GM11168 (cell line): ENCODE measurements at regions not wholly inside any gene's neighbourhood (a gene's known extent, or its start where the extent isn't known, plus 50 kb on each side); places are given as distances from the start of the nearest gene placed in this dataset.

ENCODE experiments used
- in situ Hi-C: fragments of 300-500 bp; cut with MboI; formaldehyde crosslinking; loops from one replicate; pipeline ENCODE4 v1.12.0; 2022; ENCODE audit warnings: low sequenced_read_pairs; ENCODE audit not compliant: unreplicated experiment

DNA sequence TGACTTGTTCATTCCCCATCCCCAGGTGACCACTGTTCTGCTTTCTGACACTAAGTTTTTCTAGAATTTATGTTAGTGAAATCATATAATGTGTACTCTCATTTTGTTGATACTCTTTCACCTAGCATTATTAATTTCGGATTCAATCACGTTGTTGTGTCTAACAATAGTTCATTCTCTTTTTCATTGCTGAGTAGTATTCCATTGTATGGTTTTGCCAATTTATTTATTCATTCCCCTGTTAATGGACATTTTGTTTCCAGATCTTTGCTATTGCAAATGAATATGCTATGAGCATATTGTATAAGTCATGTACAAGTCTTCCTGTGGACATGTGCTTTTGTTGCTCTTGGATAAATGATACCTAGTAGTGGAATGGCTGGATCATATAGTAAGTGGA, 146.4 kb downstream of the FAM204A start:
- in situ Hi-C loops, result no loop called here

DNA sequence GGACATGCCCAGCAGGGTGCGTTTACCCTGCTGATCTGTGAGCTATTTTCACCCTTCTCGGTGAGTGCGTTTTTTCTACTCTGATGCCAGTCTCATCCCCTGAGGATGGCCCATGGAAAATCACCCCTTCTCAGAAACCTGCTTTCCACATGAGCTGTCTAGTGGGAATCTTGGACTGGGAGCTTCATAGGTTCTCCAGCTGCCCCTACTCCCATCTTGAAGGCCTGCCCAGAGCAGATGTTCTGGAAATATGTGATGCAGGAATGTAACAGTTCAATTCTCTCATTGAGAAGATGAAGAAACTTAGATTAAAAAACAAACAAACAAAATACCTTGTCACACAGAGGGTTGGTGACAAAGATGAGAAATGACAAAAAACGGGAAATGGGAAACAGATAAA, 146.9 kb upstream of the RAB11FIP2 start:
- in situ Hi-C loops, result no loop called here

DNA sequence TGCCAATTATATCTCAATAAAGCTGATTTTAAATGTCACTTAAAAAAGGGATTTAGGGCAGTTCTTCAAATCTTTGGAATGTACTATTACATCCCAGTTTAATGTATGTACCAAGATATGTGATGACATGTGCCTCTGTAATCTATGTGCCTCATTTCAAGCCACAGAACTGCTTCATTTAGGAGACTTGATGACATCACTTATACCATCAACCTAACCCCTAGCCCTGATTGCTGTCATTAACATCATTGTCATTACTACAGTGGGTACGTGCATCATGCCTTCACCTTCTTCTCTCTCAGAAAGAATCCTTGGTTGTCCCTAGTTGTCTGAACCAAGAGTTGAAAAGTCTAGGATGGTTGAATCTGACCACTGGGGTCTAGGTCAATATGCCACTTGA, 134.3 kb upstream of the RAB11FIP2 start:
- in situ Hi-C loops, result no loop called here

DNA sequence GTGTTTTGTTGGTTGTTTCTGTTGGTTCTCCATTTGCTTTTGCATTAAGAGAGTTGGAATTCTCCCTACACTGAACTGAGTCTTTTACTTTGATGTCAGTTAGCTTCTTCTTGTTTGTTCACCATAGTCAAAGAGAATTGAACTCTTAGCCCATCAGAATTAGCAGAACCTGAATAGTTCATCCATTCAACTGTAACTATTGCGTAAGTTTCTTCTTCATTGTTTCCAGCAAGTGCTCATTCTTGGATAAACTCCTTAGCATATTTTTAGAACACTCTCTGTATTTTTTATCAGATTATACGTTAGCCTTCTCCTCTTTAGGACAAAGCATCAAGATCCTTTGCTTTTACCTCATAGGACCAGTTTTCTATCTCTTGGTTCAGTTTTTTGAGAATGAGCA, 128.4 kb upstream of the RAB11FIP2 start:
- in situ Hi-C loops, result no loop called here

DNA sequence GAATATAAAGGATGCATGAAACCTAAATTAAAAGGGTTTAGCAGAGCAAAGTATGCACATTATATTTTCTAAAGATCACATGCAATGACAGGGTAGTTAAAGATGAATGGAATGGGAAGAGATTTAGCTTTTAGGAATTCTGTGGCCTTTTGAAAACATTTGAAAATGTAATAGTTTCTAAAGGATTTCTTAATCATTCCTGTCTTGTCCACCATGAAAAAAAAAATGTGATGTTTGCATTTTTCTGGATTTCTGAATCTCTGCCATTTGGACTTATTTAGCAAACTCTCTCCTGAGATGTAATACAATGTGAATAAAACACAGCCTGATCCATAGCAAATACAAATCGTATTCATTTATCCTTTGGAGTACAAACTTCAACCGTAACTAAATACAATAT, 126.6 kb upstream of the RAB11FIP2 start:
- in situ Hi-C loops, result no loop called here

DNA sequence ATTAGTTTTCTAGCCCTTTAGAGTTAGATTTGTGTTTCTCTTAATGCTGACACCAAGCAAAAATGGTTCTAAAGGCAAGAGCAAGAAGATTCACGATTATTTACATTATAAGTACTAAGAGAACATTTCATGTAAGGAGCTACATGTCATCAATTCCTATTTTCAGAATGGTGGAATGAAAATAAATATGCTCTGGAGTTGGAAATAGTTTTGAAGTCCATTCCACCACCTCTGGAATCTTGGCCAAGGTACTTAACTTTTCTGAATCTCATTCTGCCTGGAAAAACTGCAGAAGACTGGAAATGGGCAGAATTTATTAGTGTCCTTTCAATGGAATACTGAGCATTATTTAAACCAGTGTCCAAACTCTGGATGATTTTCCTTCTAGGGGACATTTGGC, 125.1 kb upstream of the RAB11FIP2 start:
- in situ Hi-C loops, result no loop called here

DNA sequence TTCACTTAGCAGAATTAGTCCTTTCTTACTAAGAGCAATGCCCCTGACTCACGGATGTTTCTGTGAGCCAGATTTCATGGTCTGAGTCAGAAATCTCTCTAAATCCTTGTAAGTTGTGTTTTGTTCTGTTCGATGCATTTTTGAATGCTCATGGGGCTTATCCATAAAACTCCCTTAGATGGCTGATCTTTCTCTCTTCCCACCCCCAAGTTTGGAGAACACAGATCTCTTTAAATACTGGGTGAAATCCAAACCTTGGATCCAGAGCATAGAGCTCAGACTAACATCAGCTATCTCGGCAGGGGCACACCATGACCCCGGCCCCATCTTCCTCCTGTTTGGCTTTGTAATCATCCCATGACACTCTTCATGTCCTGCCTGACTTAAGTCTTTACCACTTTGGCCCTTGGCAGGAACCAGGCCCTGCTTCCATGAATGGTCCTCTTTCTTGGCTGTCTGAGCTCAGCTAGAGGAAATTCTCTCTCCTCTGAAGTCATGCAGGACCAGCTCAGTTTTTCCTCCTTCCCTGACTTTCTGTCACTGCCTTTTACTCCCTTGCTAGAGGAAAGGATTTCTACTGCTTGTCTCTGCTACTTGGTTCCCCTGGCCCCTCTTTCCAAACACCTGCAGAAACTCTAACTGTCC, 120.4 kb upstream of the RAB11FIP2 start:
- in situ Hi-C loops, result no loop called here

DNA sequence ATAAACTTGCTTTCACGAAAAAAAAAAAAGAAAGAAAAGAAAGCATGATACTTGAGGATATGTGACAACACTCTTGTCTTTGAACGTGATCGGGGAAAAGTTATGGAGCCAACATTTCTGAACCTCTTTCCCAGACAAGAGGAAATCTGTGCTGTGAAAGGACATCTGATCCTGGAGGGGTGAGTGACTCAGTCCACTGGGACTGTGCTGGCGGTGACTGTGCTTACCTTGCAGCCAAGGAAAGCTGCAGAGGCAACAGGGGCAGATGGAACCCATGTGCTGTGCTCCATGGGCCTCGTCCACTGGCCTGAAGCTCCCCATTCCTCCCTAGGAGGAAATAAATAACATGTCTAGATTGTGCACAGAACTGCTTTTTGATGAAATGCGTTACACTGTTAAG, 116.5 kb upstream of the RAB11FIP2 start:
- in situ Hi-C loops, result no loop called here

DNA sequence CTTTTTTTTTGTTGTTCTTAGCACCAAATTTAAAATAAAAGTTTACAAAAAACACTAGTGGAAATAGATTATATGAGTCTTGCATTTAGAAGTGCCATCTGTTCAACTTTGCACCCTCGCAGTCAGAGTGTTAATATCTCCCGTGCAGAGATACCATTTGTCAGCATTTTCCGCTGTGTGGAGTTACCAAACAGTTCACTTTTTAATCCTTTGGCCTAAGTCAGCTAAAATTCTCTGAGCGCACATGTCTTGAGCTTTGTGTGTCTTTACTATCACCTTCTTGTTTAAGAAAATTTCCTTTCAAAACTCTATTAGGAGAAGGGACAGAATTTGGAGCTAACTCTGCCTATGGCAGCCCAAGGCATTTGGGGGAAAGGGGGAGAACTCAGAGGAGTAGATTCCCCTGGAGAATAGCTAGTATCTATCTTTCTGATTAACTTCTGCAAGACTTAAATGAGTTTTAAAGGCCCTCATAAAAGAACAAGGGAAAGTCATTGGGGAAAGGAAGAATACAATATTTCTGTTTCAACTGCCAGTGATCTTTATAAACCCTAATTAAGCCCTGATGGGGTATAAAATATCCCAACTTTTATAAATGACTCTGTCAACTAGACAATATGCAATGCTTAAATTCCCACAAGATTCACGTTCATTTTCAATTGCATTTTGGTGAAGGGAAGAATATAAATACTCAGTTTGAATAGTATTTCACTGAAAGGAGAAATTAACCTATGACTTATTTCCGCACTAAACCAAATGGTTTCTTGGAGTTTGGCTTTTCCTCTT, 114.9 kb upstream of the RAB11FIP2 start:
- in situ Hi-C loops, result no loop called here

DNA sequence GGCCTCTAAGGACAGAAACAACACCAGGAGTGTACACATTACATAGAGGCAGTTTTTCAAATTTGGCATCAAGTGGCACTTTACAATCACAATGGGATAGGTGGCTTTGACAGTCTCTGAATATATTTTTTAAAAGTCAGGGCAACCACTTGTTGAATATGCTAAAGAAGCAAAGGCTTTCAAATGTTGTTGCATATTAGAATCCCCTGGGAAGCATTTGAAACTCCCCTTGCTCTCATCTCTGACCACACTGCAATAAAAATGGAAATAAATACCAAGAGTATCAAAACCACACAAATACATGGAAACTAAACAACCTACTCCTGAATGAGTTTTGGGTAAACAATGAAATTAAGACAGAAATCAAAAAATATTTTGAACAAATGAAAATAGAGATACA, 106.5 kb upstream of the RAB11FIP2 start:
- in situ Hi-C loops, result no loop called here

DNA sequence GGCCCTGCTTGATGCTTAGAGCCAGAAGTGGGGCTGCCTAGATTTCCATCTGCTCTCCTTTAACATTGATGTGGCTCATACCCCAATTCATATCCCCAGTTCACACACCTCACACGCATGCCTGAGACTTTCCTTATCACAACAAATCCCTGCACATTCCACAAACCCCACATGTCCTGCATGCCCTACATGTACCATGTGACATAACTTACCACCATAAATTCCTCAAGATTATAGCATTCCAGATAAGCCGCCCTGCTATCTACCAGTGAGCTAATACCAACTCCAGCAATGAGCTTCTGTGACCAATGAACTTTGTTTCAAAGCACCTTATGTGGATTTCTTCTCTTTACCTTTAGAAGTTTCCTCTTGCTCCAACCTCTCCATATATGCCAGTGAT, 104.7 kb upstream of the RAB11FIP2 start:
- in situ Hi-C loops, result no loop called here

DNA sequence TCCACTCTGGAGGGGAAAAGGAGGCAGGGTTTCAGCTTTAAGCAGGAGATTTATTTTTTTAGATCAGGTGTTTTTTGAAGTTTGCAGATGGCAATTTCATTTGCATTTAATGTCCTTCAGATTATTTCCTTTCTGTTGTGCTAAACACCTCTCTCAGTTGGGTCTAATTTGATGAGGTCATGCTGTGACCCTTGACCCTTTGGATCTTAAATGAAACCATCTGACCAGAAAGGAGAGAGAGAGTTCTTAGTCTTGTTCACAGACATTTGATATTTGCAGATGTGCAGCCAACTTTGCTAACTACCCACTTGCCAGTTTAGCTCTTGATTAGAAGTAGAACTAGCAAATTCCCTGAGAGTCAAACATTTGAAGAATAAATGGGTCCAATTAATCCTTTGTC, 101.5 kb upstream of the RAB11FIP2 start:
- in situ Hi-C loops, result no loop called here

DNA sequence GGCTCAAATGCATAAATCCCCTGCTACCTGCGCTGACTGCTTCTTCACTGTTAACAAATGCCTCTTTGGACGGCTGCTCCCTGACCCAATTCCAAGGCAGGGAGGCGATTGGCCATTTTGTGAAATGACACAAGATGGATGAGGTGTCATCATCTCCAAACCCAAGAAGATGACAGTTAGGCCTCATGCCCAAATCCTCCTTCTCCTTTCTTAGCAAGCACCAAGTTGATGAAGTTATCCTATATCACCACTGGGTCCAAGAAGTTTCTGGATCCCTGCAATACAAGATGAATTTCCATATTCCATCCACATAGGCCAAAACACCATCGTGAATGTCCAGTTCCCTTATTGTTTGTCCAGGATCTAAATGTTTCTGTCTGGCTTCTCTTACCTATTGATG, 98.5 kb upstream of the RAB11FIP2 start:
- in situ Hi-C loops, result no loop called here

DNA sequence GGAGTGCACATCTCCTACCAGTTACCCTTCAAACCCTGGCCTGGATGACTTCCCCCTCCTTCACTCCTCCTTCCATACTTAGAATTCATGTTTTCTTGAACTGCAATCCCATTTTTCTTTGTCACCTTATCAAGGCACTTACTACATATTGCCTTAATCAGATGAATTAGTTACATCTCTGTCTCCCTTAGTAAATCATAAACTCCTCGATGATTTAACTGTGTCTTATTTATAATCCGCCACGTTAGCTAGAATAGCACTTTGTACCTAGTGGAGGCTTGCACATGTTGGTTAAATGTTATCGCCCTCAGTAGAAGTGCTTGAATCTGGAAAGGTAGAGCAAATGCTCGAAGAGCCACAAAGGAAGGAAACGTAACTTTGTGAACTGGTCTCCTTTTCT, 94.7 kb upstream of the RAB11FIP2 start:
- in situ Hi-C loops, result no loop called here

DNA sequence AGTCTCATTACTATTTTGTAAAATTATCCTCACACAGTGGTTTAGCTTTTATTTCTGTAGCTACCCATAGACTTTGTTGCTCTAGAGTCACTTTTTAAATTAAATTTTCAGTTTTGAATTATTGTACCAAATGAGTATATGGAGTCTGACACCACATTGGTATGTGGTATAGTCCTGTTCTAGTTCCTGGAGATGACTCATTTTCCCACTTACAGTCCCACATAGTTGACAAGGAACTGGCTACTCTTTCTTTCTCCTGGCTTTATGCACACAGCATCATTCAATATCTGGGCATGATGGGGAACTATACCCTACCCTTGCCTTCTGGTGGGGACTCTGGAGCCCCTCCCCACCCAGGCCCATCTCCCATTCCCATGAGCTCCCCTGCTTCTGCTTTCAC, 92.6 kb upstream of the RAB11FIP2 start:
- in situ Hi-C loops, result no loop called here

DNA sequence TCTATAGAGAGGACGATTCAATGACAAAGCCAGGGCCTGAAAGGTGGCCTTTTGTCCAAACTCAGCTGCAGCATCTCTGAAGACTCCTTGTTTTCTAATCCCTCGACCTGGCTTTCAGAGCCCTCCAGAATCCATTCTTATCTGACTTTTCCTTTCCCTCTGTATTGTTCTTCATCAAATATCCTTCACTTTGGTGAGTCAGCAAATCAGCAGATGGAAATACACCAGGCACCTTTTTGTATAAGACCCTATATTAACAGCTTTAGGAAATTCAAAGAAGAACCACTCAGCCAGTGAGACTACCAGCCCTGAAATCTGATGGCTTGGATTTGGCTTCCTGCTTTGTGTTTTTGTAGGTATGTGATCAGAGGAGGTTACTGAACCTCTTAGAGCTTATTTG, 81.9 kb upstream of the RAB11FIP2 start:
- in situ Hi-C loops, result no loop called here

DNA sequence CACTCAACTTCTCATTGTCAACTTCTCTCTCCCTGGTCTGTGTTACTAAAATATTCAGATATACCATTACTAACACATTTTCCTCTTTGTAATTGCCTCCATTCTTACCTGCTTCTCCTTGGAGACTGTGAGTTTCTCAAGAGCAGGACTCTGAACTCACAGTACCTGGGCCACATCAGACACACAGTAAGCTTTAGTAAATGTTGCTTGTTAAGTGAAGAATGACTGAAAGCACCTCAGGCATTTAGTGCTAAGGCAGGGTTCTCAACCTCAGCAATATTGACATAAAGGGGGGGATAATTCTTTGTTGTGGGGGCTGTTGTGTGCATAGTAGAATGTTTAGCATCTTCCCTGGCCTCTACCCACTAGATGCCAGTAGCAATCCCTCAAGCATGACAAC, 72.0 kb upstream of the RAB11FIP2 start:
- in situ Hi-C loops, result no loop called here

DNA sequence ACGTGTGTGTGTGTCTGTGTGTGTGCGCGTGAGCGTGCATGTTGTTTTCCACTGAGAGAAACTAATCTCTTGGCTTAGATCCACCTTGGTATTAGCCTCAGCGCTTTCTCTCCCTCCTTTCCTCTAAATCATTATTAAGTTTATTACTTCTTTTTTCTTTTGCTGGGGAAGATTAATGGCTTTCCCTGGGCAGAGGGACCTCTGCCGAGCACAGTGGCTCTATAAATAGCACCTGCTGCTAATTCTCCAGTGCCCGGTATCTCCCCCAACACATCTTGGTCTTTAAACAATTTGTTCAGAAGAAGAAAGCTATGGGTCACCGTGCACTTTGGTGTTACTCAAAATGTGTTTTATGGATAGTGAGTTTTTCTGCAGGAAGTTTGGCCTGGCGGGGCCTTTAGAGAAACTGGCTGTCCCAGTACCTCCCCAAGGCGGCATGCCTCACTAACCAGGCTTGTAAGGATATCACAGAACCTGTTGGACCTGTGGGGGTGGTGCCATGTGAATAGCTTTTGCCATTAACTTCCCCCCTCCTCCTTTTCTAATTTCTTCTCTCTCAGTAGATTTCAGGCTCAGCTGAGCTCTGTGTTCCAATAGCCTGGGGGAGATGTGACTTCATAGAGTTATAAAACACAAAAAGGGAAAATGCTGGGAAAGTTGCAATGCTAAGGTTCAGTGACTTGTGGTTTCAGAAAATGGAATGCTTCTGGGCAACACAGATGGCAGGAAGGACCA, 70.1 kb upstream of the RAB11FIP2 start:
- in situ Hi-C loops, result no loop called here

DNA sequence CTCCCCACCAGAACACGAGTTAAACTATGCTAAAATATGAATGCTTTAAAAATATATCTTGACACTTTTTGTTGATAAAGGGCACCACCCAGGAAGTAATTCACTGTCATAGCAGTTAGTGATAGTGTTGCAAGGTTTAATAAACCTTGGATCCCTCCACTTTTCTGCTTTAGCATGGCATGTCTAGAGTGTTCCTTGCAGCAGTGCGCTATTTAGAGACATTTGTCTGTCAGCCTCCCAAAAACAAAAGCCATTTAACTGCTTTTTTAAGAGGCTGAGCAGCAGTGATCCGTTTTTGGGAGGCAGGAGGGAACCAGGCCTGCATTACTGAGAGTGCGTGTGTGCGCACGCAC, 69.6 kb upstream of the RAB11FIP2 start:
- in situ Hi-C loops, result no loop called here

DNA sequence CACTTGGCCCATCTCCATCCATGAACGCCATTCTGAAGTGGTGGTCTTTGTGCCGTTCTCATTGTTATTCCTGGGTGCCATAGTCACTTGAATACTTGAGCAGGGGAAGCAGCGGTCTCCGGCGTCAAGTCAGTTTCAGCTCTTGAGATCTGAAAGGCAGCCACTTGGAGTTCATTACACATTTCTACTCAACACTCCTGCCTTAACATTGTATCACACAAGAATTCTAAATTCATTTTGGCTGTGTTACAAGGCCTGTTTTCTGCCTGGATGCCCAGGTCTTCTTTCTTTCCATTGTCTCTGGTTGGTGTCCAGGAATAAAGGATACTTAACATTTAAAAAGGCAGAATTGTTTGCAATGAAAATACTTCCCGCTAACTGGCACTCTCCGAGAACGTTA, 69.0 kb upstream of the RAB11FIP2 start:
- in situ Hi-C loops, result no loop called here

DNA sequence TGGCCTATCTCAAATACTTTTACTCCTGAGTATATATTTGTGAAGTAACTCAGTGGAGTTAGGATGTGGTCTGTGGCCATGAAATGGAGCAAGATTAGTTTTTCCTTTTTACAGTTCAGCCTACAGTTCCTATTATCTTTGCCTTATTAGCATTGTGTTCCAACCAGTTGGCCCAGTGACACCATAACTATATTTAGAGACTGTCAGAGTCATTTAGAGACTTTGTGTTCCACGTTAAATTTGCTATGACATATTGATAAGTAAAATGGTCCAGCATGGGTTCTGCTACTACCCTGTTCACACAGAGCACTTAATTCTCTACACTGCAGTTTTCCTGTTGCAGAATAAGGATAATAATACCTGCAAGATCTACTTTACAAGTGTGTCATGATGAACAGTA, 68.3 kb upstream of the RAB11FIP2 start:
- in situ Hi-C loops, result no loop called here
